ENCODE measurements at regions not wholly inside any gene's neighbourhood (a gene's known extent, or its start where the extent isn't known, plus 50 kb on each side); places are given as distances from the start of the nearest gene placed in this dataset.

- intact Hi-C loops (cut with micrococcal nuclease), result no loop called here
- TF ChIP-seq, protein P1, sequence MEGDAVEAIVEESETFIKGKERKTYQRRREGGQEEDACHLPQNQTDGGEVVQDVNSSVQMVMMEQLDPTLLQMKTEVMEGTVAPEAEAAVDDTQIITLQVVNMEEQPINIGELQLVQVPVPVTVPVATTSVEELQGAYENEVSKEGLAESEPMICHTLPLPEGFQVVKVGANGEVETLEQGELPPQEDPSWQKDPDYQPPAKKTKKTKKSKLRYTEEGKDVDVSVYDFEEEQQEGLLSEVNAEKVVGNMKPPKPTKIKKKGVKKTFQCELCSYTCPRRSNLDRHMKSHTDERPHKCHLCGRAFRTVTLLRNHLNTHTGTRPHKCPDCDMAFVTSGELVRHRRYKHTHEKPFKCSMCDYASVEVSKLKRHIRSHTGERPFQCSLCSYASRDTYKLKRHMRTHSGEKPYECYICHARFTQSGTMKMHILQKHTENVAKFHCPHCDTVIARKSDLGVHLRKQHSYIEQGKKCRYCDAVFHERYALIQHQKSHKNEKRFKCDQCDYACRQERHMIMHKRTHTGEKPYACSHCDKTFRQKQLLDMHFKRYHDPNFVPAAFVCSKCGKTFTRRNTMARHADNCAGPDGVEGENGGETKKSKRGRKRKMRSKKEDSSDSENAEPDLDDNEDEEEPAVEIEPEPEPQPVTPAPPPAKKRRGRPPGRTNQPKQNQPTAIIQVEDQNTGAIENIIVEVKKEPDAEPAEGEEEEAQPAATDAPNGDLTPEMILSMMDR (IDR thresholded peaks at IDR 0.05), result no peak
- DNase-seq, result no peak
- Mint-ChIP-seq H3K27me3 (ENCODE audit: low read depth in 2 of 2) (peaks cover 26 to 33% of the 10 kb centered on the region in 2 donors), H3K36me3 (no peaks in the 10 kb centered on the region), H3K4me3 (no peak overlapping the region), H3K9me3 (no peaks in the 10 kb centered on the region), H3K4me1 (no peaks in the 10 kb centered on the region), H3K27ac (no peak overlapping the region)
- H3K27me3 ChIP-seq (ENCODE audit: control insufficient read depth, insufficient read depth, low read length), result no peaks in the 10 kb centered on the region
- WGBS (ENCODE audit: insufficient coverage), result 71% methylated on average over 8 of the region's 9 CpGs
- no peak overlapping the region for H3K27ac ChIP-seq (ENCODE audit: low read length)
- H3K36me3 ChIP-seq (ENCODE audit: control insufficient read depth, insufficient read depth, low read length), result no peaks in the 10 kb centered on the region
- H3K4me3 ChIP-seq (ENCODE audit: low read length), result no peak overlapping the region
- H3K4me1 ChIP-seq (ENCODE audit: control insufficient read depth, insufficient read depth, low read length), result no peaks in the 10 kb centered on the region
- ATAC-seq, result no peak
- H3K9me3 ChIP-seq (ENCODE audit: control insufficient read depth, insufficient read depth, low read length), result no peaks in the 10 kb centered on the region
Observed at GRCh38 chr21:35853321-35854239, 206.7 kb downstream of the SETD4 start.

DNA sequence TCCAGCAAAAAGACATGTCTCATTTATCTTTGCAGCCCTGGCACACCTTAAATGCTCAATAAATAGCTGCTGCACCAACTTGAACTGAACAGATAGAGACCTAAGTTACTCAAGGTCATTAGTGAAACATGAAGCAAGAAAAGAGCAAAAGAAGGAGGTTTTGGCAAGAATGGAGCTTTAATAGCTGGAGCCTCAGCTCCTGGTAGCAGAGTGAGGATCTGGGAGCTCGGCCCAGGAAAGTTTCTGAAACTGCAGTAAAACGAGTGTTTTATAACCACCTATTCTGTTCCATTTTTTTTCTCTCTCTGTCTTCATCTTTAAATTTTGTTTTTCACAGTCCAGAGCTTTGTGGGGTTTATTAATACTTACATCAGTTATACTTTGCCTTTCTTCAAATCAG lies 207.5 kb downstream of the SETD4 start:
- H3K27ac ChIP-seq (ENCODE audit: low read length), result no peak overlapping the region
- TF ChIP-seq, protein P1 (IDR thresholded peaks at IDR 0.05), result no peak
- no peak overlapping the region for H3K4me3 ChIP-seq (ENCODE audit: low read length)
- ATAC-seq, result no peak
- 59% methylated on average over 2 of the region's 2 CpGs for WGBS (ENCODE audit: insufficient coverage)
- H3K27me3 ChIP-seq (ENCODE audit: control insufficient read depth, insufficient read depth, low read length), result no peaks in the 10 kb centered on the region
- Mint-ChIP-seq H3K27me3 (ENCODE audit: low read depth in 2 of 2) (peaks cover 26 to 30% of the 10 kb centered on the region in 2 donors), H3K36me3 (no peaks in the 10 kb centered on the region), H3K27ac (no peak overlapping the region), H3K4me1 (no peaks in the 10 kb centered on the region), H3K4me3 (no peak overlapping the region), H3K9me3 (no peaks in the 10 kb centered on the region)
- H3K36me3 ChIP-seq (ENCODE audit: control insufficient read depth, insufficient read depth, low read length), result no peaks in the 10 kb centered on the region
- DNase-seq, result no peak
- H3K9me3 ChIP-seq (ENCODE audit: control insufficient read depth, insufficient read depth, low read length), result no peaks in the 10 kb centered on the region
- no peaks in the 10 kb centered on the region for H3K4me1 ChIP-seq (ENCODE audit: control insufficient read depth, insufficient read depth, low read length)
- intact Hi-C loops (cut with micrococcal nuclease), result no loop called here

GRCh38 chr21:35850542-35851103 lies 209.7 kb downstream of the SETD4 start:
- no peak overlapping the region for H3K27ac ChIP-seq (ENCODE audit: low read length)
- ATAC-seq (no peak), DNase-seq (no peak)
- WGBS (ENCODE audit: insufficient coverage), result 85% methylated on average over 9 of the region's 9 CpGs
- Mint-ChIP-seq H3K9me3 (no peaks in the 10 kb centered on the region), H3K36me3 (no peaks in the 10 kb centered on the region), H3K27ac (no peak overlapping the region), H3K27me3 (ENCODE audit: low read depth in 2 of 2) (peaks cover 26 to 28% of the 10 kb centered on the region in 2 donors), H3K4me3 (no peak overlapping the region), H3K4me1 (no peaks in the 10 kb centered on the region)
- H3K36me3 ChIP-seq (ENCODE audit: control insufficient read depth, insufficient read depth, low read length), result no peaks in the 10 kb centered on the region
- no peaks in the 10 kb centered on the region for H3K9me3 ChIP-seq (ENCODE audit: control insufficient read depth, insufficient read depth, low read length)
- TF ChIP-seq, protein P1 (IDR thresholded peaks at IDR 0.05), result no peak
- H3K4me3 ChIP-seq (ENCODE audit: low read length), result no peak overlapping the region
- intact Hi-C loops (cut with micrococcal nuclease), result no loop called here
- no peaks in the 10 kb centered on the region for H3K27me3 ChIP-seq (ENCODE audit: control insufficient read depth, insufficient read depth, low read length)
- H3K4me1 ChIP-seq (ENCODE audit: control insufficient read depth, insufficient read depth, low read length), result no peaks in the 10 kb centered on the region

All from natural killer cell (primary cell).